ENCODE measurements at regions not wholly inside any gene's neighbourhood (a gene's known extent, or its start where the extent isn't known, plus 50 kb on each side); places are given as distances from the start of the nearest gene placed in this dataset.

GRCh38 chr7:69534461-69535041 lies 63.7 kb upstream of the AUTS2 start:
- Histone ChIP-seq H2AK9ac (replicated peaks; ENCODE audit: low read depth, low read length, poor library complexity) (no peak overlapping the region), H3K23ac (ENCODE audit: low read depth, low read length) (no peak overlapping the region), H2BK120ac (ENCODE audit: low read depth, low read length) (no peak overlapping the region), H4K5ac (ENCODE audit: low read depth, low read length) (no peak overlapping the region), H3K4me1 (ENCODE audit: control insufficient read depth, insufficient read depth, low read length) (no peaks in the 10 kb centered on the region), H2AK5ac (ENCODE audit: low read depth, low read length) (no peak overlapping the region), H3K27ac (ENCODE audit: insufficient read depth, low read length) (no peak overlapping the region), H3K79me1 (ENCODE audit: low read depth in 1 of 2, low read length in 2 of 2) (no peaks in the 10 kb centered on the region), H3K27me3 (ENCODE audit: control insufficient read depth, insufficient read depth, low read length) (no peaks in the 10 kb centered on the region), H3K4ac (ENCODE audit: low read depth, low read length) (no peak overlapping the region), H3K14ac (replicated peaks; ENCODE audit: low read depth, low read length) (no peak overlapping the region), H2BK20ac (ENCODE audit: low read depth, low read length) (no peak overlapping the region), H3K4me3 (ENCODE audit: insufficient read depth, low read depth, low read length) (no peak overlapping the region), H4K20me1 (ENCODE audit: insufficient read depth, low read length) (no peaks in the 10 kb centered on the region), H3K9ac (ENCODE audit: low read depth, low read length) (no peak overlapping the region), H3K18ac (ENCODE audit: low read depth, low read length) (no peak overlapping the region), H2BK5ac (ENCODE audit: low read depth, low read length, poor library complexity, severe bottlenecking) (no peak overlapping the region), H2BK15ac (ENCODE audit: low read depth, low read length) (no peak overlapping the region), H2AFZ (replicated peaks; ENCODE audit: low read length, poor library complexity) (no peak overlapping the region), H3K4me2 (ENCODE audit: low read depth, low read length) (no peak overlapping the region), H3K9me1 (ENCODE audit: insufficient read depth, low read length) (no peaks in the 10 kb centered on the region), H4K91ac (ENCODE audit: insufficient read depth, low read depth, low read length) (no peak overlapping the region), H4K8ac (ENCODE audit: low read depth in 2 of 2, low read length in 2 of 2) (no peak overlapping the region), H3K9me3 (ENCODE audit: control insufficient read depth, insufficient read depth, low read length) (peaks cover 15% of the 10 kb centered on the region), H3K36me3 (ENCODE audit: control insufficient read depth, insufficient read depth, low read length) (no peaks in the 10 kb centered on the region), H3K56ac (ENCODE audit: extremely low read depth, insufficient read depth, low read length) (no peak overlapping the region)
- DNase-seq, result no peak
- no peak for TF ChIP-seq BHLHE40 (IDR thresholded peaks at IDR 0.05; ENCODE audit: low read depth, low read length)
- no peak for TF ChIP-seq ELK1 (IDR thresholded peaks at IDR 0.05; ENCODE audit: borderline replicate concordance, low read depth, low read length)
- TF ChIP-seq USF2 (IDR thresholded peaks at IDR 0.05; ENCODE audit: low read depth, low read length), result no peak
- TF ChIP-seq CTCF (conservative IDR thresholded peaks at IDR 0.05; ENCODE audit: low read depth, low read length), result no peak
- TF ChIP-seq MAZ (IDR thresholded peaks at IDR 0.05; ENCODE audit: borderline replicate concordance, low read depth, low read length), result no peak
- no peak for TF ChIP-seq RCOR1 (IDR thresholded peaks at IDR 0.05; ENCODE audit: insufficient replicate concordance, low read length)
- no peak for TF ChIP-seq NFE2L2 (IDR thresholded peaks at IDR 0.05; ENCODE audit: low read depth, low read length)
- no peak for TF ChIP-seq RFX5 (IDR thresholded peaks at IDR 0.05; ENCODE audit: low read depth, low read length)
- TF ChIP-seq RAD21 (IDR thresholded peaks at IDR 0.05; ENCODE audit: low read length), result no peak
- TF ChIP-seq POLR2A (IDR thresholded peaks at IDR 0.05; ENCODE audit: low read depth, low read length), result no peak
- TF ChIP-seq SMC3 (IDR thresholded peaks at IDR 0.05; ENCODE audit: low read depth, low read length), result no peak
- no peak for TF ChIP-seq MXI1 (IDR thresholded peaks at IDR 0.05; ENCODE audit: borderline replicate concordance, low read depth, low read length)
- TF ChIP-seq CEBPB (IDR thresholded peaks at IDR 0.05; ENCODE audit: low read depth, low read length), result no peak
- ChIA-PET POLR2A (ENCODE audit: unreplicated experiment) (no interaction called here), CTCF (no interaction called here)
- no peak for ATAC-seq (ENCODE audit: low read depth)
- dilution Hi-C loops (cut with HindIII; ENCODE audit: low sequenced_read_pairs, unreplicated experiment), result no loop called here
- BruUV-seq (replicated peaks), result no TSS peak
- 30% methylated on average over 7 of the region's 15 CpGs; no CpG with 5 or more reads in 1 of the 2 experiments for WGBS, 2 experiments (ENCODE audit: extremely low coverage in 2 of 2, insufficient read length in 1 of 2)
- intact Hi-C loops (cut with micrococcal nuclease), result no loop called here
- in situ Hi-C loops (cut with MboI; ENCODE audit: low sequenced_read_pairs), result no loop called here

All from IMR-90 (cell line).